Stimulated activated CD4-positive, alpha-beta T cell treated with anti-CD3 and anti-CD28 coated beads, Interleukin-15, amount 100 ng/mL, for 1 hour (primary cell): ENCODE measurements at regions not wholly inside any gene's neighbourhood (a gene's known extent, or its start where the extent isn't known, plus 50 kb on each side); places are given as distances from the start of the nearest gene placed in this dataset.
"Not testable (repeated sequence)": the region's sequence is repeated elsewhere in the genome, so short reads cannot be mapped to it uniquely, and the experiment has no call there.

ENCODE experiments used
- DNase-seq, 2 donors: peaks; one replicate each; pipeline ENCODE4 v3.0.0-alpha.2; 2020; ENCODE audit warnings: low read depth in 1 of 2, low spot score in 1 of 2

DNA sequence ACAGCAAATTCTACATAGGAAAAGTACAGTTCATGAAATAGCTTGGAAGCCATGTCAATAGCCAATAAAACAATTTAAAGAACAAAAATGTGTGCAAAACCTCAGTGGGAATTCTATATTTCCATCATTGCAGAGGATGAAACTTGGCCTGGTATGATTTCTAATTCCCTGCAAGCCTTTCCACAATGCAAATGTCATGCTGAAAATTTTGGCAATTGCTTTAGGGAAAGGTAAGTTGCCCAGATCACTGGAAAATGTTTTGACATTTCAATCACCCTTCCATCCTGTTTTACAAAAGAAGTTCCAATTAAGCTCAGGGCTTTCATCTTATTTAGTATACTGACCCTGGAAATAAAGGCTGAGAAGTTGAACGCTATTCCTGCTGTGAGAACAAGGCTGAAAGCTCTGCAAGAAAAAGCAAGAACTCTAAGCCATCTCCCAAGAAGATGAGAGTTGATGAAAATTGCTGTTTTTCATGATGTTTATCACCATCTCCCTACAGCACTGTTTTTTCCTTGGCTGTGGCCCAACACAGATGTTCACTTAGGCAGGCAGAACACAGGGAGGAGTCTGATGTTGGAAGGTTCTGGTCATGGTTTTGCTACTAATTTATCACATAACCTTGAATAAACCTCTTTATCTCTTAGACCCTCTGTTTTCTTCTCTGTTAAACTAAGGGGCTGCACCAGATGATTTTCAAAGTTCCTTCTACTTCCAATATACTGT, 263.7 kb downstream of the KCTD12 start:
- DNase-seq = no peak

DNA sequence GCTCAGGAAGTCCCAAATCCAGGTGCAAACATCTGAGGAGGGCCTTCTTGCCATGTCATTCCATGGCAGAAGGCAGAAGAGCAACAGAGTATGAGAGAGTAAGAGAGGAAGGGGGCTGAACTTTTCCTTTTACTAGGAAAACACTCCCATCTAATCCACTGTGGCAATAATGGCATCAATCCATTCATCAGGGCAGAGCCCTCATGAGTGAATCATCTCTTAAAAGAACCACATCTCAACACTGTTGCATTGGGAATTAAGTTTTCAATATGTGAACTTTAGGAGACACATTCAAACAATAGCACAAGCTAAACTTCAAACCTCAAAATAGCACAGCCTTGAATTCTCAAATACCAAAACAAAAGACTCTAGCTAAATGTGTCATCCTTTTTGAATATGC, 264.5 kb downstream of the KCTD12 start:
- DNase-seq = no peak

DNA sequence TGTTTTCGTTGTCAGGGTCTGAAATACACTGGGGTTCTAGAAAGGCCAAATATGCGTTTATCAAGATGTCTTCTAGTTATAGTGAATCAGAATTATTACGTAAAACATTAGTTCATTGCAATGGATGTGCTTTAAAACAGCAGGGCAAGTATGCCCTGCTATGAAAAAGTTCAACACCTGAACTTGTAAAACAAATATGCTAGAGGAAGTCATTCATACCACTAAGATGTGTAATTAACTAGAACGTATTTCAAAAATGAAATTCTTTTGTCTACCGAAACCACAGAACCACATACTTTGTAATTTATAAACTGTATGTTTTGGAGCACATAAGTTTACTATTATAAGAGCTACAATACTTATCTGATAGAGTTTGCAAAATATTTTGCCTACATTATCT, 266.2 kb downstream of the KCTD12 start:
- no peak for DNase-seq

DNA sequence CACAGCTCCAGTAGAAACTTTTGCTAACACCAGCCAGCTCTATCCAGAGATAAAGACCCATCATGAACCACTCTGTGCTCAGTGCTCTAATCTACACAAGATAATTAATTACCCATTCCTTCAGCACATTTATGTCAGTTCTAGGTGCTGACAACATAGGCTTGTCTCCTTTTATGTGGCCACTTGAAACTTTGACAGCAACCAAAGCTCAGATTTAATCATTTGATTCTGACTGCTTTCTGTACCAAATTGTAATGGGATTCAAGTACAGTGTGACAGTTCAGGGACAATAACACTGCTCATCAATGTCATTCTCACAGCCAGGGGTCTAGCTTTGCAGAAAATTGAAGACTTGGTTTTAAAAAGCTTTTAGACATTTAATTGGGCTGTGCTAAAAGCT, 266.6 kb downstream of the KCTD12 start:
- no peak for DNase-seq

DNA sequence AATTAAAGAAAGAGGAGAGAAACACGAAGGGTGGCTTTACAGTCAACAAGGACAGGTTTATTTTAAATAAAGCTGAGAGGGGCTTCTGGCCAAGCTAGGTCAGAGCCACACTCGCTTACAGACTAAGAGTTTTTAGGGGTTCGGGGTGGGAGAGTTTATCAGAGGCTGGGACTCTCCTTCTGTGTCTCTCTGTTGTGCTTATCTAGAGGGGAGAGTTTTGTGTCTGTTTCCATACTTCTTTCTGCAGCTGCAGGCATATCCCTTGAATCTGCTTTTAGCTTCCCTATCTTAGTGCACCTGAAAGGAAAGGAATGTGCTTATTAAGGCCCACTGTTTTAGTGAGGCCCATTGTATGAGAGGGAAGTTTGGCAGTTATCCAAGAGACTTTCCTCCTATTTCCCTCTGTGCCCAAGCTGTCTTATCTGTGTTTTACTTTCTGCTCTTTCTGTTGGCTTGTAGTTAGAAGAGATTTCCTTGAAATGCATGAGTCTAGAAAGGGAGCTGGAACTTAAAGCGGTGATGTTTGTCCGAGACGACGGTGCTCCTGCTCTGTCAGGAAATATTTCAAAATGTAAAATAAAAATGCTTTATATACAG, 275.3 kb downstream of the KCTD12 start:
- DNase-seq = no peak

DNA sequence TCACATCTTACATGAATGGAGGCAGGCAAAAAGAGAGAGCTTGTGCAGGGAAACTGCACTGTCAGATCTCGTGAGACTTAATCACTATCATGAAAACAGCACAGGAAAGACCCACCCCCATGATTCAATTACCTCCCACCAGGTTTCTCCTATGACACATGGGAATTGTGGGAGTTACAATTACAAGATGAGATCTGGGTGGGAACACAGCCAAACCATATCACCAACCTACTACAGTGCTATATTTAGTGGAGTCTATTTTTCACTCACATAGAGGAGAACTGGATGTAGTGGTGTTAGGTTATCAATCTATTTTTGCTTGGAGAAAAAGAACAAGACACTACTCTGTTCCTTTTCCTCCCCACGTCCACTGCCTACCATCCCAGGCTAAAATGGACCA, 276.6 kb downstream of the KCTD12 start:
- DNase-seq = no peak

DNA sequence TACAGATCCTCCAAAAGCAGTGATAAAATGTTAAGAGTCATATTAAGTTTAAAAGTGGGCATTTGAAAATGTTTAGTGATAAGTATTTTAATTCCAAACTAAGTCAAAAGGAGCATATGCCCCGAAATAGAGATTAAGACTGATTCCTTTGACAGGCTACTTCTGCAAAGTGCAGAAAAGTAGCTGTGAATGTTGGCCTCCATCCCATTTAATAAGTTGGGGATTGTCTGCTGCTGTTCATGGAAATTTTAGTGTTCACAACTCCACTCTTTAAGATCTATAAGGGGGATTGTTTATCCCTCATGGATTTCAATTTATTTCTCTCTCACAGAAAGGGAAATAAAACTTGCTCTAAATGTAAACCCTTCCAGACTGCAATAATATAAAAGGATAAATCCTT, 278.3 kb downstream of the KCTD12 start:
- no peak for DNase-seq

DNA sequence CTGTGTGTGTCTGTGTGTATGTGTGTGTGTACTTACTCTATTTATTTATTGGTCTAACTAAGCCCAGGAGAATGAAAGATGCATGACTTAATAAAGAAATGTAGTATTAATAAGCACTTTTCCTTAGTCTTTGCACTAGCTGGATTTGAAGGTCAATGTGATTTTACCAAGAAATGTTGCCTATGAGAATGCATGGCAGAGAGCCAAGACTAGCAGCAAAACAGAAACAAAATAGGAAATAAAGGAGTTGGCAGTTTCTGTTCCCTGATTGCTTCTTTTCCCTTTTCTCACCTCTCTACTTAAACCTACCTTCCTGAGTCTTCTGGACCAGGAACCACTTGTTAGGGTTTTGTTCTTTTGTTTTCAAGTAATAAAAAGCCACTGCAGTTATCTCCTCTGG, 286.1 kb downstream of the KCTD12 start:
- DNase-seq = no peak

DNA sequence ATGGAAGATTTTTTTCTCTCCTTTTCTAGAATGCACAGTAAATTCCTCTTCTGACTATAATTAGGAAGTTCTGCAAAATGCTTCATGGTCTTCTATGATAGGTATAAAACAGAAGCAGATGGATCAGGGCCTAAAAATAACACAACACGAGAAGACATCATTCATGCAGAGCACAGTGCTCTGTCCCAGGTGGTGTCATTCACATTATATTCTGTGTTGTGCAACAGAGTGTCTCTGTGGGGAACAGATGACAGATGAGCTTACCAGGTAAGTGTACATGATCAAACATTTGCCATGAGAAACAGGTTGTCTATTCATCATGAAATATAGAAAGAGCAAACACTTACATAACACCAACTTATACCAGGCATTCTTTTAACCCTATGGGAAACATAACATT, 288.3 kb downstream of the KCTD12 start:
- DNase-seq = no peak

DNA sequence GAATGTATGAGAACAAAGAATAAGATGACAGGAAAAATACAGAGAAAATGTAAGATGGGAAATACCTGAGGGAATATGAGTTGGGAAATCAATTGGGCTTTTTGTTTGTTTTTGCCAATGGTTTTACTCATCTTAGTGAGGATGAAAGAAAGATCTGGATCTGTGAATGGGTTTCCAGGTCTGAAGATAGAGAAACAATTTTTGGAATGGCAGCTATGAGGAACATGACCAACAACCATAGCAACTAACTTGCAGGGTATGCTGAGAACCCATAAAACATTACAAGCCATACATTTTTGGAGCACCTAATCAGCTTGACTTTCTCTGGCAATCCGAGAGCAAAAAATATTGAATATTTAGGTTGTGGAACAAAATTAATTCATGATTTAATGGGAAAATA, 290.0 kb downstream of the KCTD12 start:
- DNase-seq = no peak

DNA sequence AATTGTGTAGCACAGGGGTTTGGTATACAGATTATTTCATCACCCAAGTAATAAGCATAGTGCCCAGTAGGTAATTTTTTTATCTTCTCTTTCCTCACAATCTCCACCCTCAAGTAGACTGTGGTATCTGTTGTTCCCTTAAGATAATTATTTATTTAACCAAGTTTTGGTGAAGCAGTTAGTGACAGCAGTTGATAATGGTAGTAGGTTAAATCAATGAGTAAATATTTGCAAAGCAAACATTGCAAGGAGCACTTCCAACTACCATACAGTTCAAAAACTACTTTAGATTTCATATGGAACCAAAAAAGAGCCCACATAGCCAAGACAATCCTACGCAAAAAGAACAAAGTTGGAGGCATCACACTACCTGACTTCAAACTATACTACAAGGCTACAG, 291.8 kb downstream of the KCTD12 start:
- no peak for DNase-seq

DNA sequence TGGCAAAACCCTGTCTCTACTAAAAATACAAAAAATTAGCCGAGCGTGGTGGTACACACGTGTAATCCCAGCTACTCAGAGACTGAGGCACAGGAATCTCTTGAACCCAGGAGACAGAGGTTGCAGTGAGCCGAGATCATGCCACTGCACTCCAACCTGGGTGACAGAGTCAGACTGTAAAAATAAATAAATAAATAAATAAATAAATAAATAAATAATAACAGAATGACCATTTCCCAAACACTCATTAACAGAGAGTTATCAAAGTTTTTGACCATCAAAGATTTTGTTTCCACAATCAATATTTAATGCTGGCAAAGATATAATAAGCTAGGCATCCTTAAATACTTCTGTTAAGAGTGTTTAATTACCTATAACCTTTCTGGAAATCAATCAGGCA, 299.4 kb downstream of the KCTD12 start:
- no peak for DNase-seq

DNA sequence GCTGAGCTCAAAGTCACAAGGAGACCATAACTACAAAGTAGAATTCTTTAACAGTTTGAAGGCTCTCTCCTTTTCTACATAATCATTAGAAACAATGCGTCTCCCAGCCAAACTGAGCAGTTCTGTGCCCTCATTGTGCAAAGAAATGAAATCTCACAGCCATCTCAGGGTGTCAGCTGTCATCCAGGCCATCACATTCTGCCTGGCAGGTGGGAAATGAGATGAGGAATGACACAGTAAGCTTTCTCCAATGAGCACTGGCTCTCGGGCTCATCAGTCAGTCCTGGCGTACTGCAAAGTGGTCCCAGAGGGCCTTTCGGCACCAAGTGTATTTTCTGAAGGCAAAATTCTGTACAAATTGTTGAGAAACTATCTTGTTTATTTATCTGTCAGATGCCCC, 306.5 kb downstream of the KCTD12 start:
- DNase-seq = no peak

DNA sequence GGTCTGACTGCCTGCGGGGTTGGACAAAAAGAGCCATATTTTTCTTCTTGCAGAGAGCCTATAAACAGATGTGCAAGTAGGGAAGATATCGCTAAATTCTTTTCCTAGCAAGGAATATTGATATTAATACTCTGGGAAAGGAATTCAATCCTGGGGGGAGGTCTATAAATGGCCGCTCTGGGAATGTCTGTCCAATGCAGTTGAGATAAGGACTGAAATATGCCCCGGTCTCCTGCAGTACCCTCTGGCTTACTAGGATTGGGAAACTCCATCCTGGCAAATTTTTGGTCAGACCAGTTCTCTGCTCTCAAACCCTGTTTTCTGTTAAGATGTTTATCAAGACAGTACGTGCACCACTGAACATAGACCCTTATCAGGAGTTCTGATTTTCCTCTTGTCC, 310.6 kb downstream of the KCTD12 start:
- not testable (repeated sequence) for DNase-seq

DNA sequence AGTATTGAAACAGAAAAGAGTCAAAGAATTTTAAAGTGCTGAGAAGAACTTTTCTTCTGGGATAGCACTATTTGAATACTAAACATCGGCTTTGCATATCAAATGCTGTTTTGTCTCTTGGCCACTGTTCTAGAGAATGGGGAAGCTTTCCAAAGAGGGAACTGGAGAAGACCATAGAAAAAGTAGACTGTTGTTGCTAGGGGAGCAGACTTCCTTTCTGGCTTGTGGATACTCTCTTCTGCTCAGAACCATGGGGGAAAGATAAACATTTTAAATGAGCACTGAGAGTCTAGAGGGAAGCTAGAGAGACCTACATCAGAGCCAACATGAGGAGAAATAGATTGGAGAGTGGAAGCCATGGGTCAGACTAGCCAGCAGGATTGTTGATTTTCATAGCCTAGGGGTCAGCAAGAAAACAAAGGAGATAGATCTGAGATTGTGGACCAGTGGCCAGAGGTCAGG, 315.7 kb downstream of the KCTD12 start:
- no peak for DNase-seq

DNA sequence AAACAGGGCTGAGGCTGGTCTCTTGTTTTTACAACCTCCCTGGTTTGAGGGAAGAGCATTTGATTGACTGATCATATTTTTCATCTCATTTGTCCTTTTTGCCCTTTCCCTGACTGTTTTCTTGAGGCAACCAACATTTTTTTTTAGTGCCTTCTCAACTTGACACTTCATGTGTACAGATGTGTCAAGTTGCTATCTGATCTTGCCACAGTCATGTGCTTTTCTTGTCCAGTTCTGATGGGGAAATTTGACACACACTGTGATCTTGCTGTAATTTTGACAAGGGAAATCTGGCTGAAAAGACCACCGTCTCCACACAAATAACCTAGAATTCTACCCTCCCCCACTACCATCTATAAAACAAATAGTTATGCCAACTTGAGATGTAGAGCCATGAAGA, 329.6 kb downstream of the KCTD12 start:
- no peak for DNase-seq

DNA sequence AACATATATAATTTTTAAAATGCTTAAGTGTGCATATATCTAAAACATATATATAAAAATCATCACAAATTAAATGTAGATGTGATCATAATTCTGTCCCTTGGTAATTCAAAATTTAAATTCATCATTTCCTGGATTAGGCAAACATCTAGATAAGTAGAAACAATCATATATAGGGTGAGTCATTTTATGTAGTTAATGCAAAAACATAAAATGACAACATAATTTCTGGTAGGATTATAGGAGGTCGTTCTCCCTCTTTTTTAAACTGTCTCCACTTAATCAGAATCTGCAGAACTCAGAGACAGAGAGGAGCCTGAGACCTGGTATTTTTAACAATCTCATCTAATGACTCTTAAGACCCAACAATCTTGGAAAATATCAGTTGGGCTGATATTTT, 333.4 kb downstream of the KCTD12 start:
- no peak for DNase-seq

DNA sequence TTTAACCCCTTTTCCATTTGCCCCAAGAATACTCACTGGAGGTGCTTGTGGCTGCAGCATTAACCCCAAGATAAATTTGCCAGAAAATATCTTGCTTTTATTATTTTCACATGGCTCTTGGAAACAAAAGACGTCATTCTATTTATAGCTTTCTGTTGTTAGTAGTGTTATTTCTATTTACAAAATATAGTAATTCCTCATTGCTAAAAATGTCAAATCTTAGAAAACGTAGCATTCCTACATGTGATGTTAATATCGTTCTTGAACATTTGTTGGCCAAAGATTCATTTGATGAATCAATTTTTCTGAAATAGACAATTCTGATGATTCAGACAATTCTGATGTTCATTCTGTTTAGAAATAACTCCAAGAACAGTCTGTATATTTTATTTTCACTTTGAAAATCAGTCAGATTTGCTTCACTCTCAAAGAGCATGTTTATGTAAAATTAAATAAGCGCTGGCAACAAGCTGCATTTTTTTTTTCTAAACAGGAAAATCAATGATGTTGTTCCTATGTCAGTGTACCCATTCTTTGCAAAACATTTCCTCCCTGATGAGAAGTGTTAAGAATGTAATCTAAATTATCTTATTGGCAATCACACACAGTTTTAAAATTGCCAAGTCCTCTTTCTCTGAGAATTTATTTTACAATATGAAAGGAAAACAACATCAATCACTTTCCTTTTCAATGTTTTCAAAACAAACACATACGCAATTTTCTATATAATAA, 334.0 kb downstream of the KCTD12 start:
- DNase-seq = no peak

DNA sequence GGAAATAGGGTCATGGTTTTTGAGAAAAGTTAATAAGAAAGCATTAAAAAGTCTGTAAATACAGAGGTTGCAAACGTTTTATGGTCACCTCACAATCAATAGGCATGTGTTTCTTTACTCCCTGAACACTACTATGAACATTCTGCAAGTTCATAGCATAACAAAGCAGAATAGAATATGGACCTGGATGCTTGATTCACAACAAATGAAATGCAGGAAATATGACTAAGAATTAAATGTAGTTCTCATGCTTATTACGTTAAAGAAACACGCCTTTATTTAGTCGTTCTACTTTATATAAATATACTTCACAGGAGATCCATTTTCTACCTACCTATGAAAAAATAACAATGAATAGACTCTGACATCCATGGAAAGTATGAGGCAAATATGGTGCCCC, 344.0 kb downstream of the KCTD12 start:
- DNase-seq = no peak

DNA sequence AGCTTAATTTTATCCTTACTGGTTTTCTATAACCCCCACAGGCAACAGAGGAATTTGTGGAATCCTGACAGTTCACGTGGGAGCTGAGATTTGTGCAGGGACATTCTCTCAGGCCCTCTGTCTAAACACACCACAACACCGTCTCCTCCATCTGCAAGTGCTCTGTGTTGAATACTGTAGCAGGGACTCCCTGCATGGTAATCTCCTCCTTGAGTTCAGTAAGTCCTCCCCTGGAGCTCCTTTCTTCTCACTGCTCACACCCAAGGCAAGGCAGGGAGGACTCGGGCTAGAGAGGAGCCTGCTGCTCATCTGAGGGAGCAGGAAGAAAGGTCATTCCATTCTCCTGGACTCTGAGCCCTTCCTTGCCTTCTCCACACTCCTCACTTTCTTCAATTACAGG, 348.2 kb downstream of the KCTD12 start:
- no peak for DNase-seq

DNA sequence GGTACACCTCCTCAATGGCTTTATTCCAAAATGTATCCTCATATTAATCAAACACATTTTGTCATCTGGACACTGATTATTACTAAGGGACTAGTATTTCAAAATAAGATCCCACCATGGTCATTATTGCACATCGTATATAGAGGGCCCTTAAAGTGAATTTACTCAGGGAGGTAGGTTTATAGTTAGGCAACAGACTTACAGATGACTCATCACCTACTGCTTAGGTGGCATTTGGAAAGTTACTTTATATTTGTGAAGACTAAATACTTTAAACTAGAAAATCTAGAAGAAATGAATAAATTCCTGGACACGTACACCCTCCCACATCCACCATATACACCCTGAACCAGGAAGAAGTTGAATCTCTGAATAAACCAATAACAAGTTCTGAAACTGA, 353.0 kb downstream of the KCTD12 start:
- no peak for DNase-seq

DNA sequence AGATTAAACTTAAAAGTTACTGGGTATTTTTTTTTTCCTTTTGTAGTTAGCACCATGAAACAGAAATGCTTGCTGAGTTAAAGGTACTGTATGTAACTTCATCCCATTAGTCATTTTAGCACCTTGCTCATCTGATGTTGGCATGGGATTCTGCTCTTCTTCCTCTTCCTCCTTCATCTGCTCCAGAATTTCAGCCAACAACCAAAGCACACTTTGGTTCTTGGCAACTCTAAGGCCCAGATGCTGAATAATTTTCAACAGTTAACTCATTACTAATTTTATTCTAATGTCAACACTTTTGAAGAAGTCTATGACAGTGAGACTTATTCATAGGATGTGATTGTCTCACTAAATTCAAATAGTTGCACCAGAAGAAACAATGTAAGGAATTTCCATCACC, 359.2 kb downstream of the KCTD12 start:
- no peak for DNase-seq
